GM19351 (cell line): ENCODE measurements at regions not wholly inside any gene's neighbourhood (a gene's known extent, or its start where the extent isn't known, plus 50 kb on each side); places are given as distances from the start of the nearest gene placed in this dataset.
"Not testable (repeated sequence)": the region's sequence is repeated elsewhere in the genome, so short reads cannot be mapped to it uniquely, and the experiment has no call there.

Source experiments
- ATAC-seq: cut with Tn5 transposase; IDR thresholded peaks from one replicate; pipeline ENCODE4 v1.9.1; 2021; ENCODE audit warnings: mild to moderate bottlenecking, moderate library complexity; ENCODE audit not compliant: unreplicated experiment

- ATAC-seq: no peak
These were observed 165.7 kb downstream of the SOD2 start for GRCh38 chr6:159527351-159527750.

GRCh38 chr6:159525445-159526025 lies 167.5 kb downstream of the SOD2 start:
- no peak for ATAC-seq

- ATAC-seq: no peak
These were observed 170.0 kb downstream of the SOD2 start for GRCh38 chr6:159522877-159523547.

GRCh38 chr6:159521962-159522361 lies 171.1 kb downstream of the SOD2 start:
- ATAC-seq: no peak

- no peak for ATAC-seq
These were observed 173.0 kb downstream of the SOD2 start for GRCh38 chr6:159520002-159520401.

- ATAC-seq: not testable (repeated sequence)
These were observed 177.2 kb downstream of the SOD2 start for GRCh38 chr6:159515811-159516210.

GRCh38 chr6:159513914-159514313 lies 179.1 kb downstream of the SOD2 start:
- no peak for ATAC-seq

- ATAC-seq: no peak
These were observed 179.8 kb downstream of the SOD2 start for GRCh38 chr6:159513074-159513720.

GRCh38 chr6:159512571-159512970 lies 180.5 kb downstream of the SOD2 start:
- no peak for ATAC-seq

- no peak for ATAC-seq
These were observed 180.9 kb downstream of the SOD2 start for GRCh38 chr6:159512104-159512503.

GRCh38 chr6:159510141-159510540 lies 182.9 kb downstream of the SOD2 start:
- ATAC-seq: no peak

- ATAC-seq: no peak
These were observed 184.1 kb downstream of the SOD2 start for GRCh38 chr6:159508931-159509330.

GRCh38 chr6:159506048-159506447 lies 187.0 kb downstream of the SOD2 start:
- no peak for ATAC-seq

GRCh38 chr6:159505140-159505922 lies 187.7 kb downstream of the SOD2 start:
- ATAC-seq: no peak

- ATAC-seq: no peak
These were observed 191.5 kb downstream of the SOD2 start for GRCh38 chr6:159501558-159501957.

GRCh38 chr6:159499034-159499433 lies 194.0 kb downstream of the SOD2 start:
- no peak for ATAC-seq

- ATAC-seq: no peak
These were observed 198.5 kb downstream of the SOD2 start for GRCh38 chr6:159494586-159494972.

GRCh38 chr6:159493898-159494585 lies 199.0 kb downstream of the SOD2 start:
- ATAC-seq: no peak

GRCh38 chr6:159493231-159493897 lies 199.7 kb downstream of the SOD2 start:
- ATAC-seq: no peak

- no peak for ATAC-seq
These were observed 202.6 kb downstream of the SOD2 start for GRCh38 chr6:159490298-159490937.
